Neural cell (in vitro differentiated cells): ENCODE measurements at regions not wholly inside any gene's neighbourhood (a gene's known extent, or its start where the extent isn't known, plus 50 kb on each side); places are given as distances from the start of the nearest gene placed in this dataset.

Experiments
- H2AFZ ChIP-seq: fragments of 200-600, 300-800 bp; sonication (generic), shearing (Covaris generic); 2 replicates; pipeline ENCODE4 v1.6.0; 2014; ENCODE audit warnings: low read depth, mild to moderate bottlenecking, antibody characterized with exemption, low read length, moderate library complexity
- H3F3A ChIP-seq: fragments of 200-600 bp; shearing (Covaris generic); 2 replicates; pipeline ENCODE4 v1.6.1; 2016; ENCODE audit warnings: mild to moderate bottlenecking, moderate library complexity, mixed read lengths, antibody characterized with exemption, low read length; ENCODE audit not compliant: insufficient read depth, poor library complexity, severe bottlenecking
- H3K27ac ChIP-seq: fragments of 200-600, 300-800 bp; sonication (generic), shearing (Covaris generic); 2 replicates; pipeline ENCODE4 v1.5.1; 2014; ENCODE audit warnings: mild to moderate bottlenecking, low read length, moderate library complexity
- H3K27me3 ChIP-seq: fragments of 300-800, 200-600 bp; sonication (generic), shearing (Covaris generic); 2 replicates; pipeline ENCODE4 v1.6.0; 2014; ENCODE audit warnings: mild to moderate bottlenecking, low read depth, low read length, moderate library complexity; ENCODE audit not compliant: insufficient read depth
- H3K36me3 ChIP-seq: fragments of 300-800, 200-600 bp; sonication (generic), shearing (Covaris generic); 2 replicates; pipeline ENCODE4 v1.5.1; 2014; ENCODE audit warnings: mild to moderate bottlenecking, antibody characterized with exemption, low read length, moderate library complexity; ENCODE audit not compliant: insufficient read depth
- H3K4me2 ChIP-seq: fragments of 300-800, 200-600 bp; sonication (generic), shearing (Covaris generic); 2 replicates; pipeline ENCODE4 v1.6.0; 2014; ENCODE audit warnings: mild to moderate bottlenecking, low read length
- H3K4me3 ChIP-seq: fragments of 300-800, 200-600 bp; sonication (generic), shearing (Covaris generic); 2 replicates; pipeline ENCODE4 v1.5.1; 2014; ENCODE audit warnings: mild to moderate bottlenecking, low read length, moderate library complexity
- H3K79me2 ChIP-seq: fragments of 200-600 bp; shearing (Covaris generic); replicated peaks from 2 replicates; pipeline ENCODE4 v1.6.0; 2014; ENCODE audit warnings: mild to moderate bottlenecking, low read length, moderate library complexity; ENCODE audit not compliant: insufficient read depth
- H3K9ac ChIP-seq: fragments of 300-800, 200-600 bp; sonication (generic), shearing (Covaris generic); 2 replicates; pipeline ENCODE4 v1.6.1; 2016; ENCODE audit warnings: mild to moderate bottlenecking, low read length, mixed read lengths
- H3K9me2 ChIP-seq: fragments of 200-600 bp; shearing (Covaris generic); 2 replicates; pipeline ENCODE4 v1.6.1; 2016; ENCODE audit warnings: mild to moderate bottlenecking, low read length, mixed read lengths; ENCODE audit not compliant: insufficient read depth
- H3K9me3 ChIP-seq: fragments of 200-600, 300-800 bp; sonication (generic), shearing (Covaris generic); 2 replicates; pipeline ENCODE4 v1.6.1; 2016; ENCODE audit warnings: mild to moderate bottlenecking, mixed run types, low read length, moderate library complexity, mixed read lengths
- H4K20me1 ChIP-seq: fragments of 200-600 bp; shearing (Covaris generic); 2 replicates; pipeline ENCODE4 v1.6.1; 2016; ENCODE audit warnings: mild to moderate bottlenecking, mixed run types; ENCODE audit not compliant: insufficient read depth
- EP300 ChIP-seq: fragments of 450-650 bp; conservative IDR thresholded peaks from 2 replicates; pipeline ENCODE4 v1.6.1; 2014; ENCODE audit warnings: antibody characterized with exemption, mild to moderate bottlenecking, moderate library complexity; ENCODE audit not compliant: poor library complexity, severe bottlenecking
- EZH2 ChIP-seq: fragments of 200-600, 300-800 bp; shearing (Covaris generic), sonication (generic); IDR thresholded peaks from 2 replicates; pipeline ENCODE4 v1.6.1; 2014; ENCODE audit warnings: antibody characterized with exemption, low read length, borderline replicate concordance, mild to moderate bottlenecking; ENCODE audit not compliant: insufficient read depth, poor library complexity, severe bottlenecking
- MXI1 ChIP-seq: fragments of 450-650 bp; conservative IDR thresholded peaks from 2 replicates; pipeline ENCODE4 v1.6.1; 2014; ENCODE audit warnings: antibody characterized with exemption, mild to moderate bottlenecking; ENCODE audit not compliant: poor library complexity, severe bottlenecking
- POLR2AphosphoS5 ChIP-seq: IDR thresholded peaks from 2 replicates; pipeline ENCODE4 v1.6.1; 2012
- RAD21 ChIP-seq: fragments of 450-650 bp; conservative IDR thresholded peaks from 2 replicates; pipeline ENCODE4 v1.6.1; 2014; ENCODE audit warnings: antibody characterized with exemption, mild to moderate bottlenecking, moderate library complexity
- SMC3 ChIP-seq: fragments of 450-650 bp; conservative IDR thresholded peaks from 2 replicates; pipeline ENCODE4 v1.6.1; 2014; ENCODE audit warnings: antibody characterized with exemption, mild to moderate bottlenecking, moderate library complexity; ENCODE audit not compliant: poor library complexity
- TAF1 ChIP-seq: IDR thresholded peaks from 2 replicates; pipeline ENCODE4 v1.6.1; 2012; ENCODE audit warnings: low read depth
- TF ChIP-seq, protein P1 (sequence below): fragments of 450-650 bp; IDR thresholded peaks from 2 replicates; pipeline ENCODE4 v1.5.1; 2014; ENCODE audit warnings: antibody characterized with exemption, mild to moderate bottlenecking, moderate library complexity; ENCODE audit not compliant: poor library complexity, severe bottlenecking
- TF ChIP-seq, protein P2 (sequence below): IDR thresholded peaks from 2 replicates; pipeline ENCODE4 v1.6.1; 2012; ENCODE audit warnings: borderline replicate concordance

DNA sequence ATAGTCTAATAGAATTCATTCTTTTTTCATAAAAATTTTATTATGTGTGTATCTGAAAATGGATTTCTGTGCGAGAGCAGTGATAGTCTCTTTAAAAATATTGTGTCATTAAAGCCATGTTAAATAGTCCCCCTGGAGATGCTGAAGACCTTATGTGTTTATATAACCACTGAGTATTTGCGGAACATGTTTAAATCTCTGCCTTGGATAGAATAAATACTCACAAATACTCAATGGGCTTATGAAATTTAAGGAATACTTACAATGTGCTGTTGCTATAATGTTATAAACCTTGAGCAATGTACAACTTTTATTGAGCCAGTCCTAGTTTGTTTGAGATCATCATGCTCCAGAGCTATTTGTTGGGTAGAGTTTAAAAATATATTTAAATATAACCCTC is 226.0 kb downstream of the SNAPC1 start:
- TF ChIP-seq TAF1 (no peak), EP300 (no peak), POLR2AphosphoS5 (no peak), RAD21 (no peak), EZH2 (no peak), SMC3 (no peak)
- TF ChIP-seq, protein P1, sequence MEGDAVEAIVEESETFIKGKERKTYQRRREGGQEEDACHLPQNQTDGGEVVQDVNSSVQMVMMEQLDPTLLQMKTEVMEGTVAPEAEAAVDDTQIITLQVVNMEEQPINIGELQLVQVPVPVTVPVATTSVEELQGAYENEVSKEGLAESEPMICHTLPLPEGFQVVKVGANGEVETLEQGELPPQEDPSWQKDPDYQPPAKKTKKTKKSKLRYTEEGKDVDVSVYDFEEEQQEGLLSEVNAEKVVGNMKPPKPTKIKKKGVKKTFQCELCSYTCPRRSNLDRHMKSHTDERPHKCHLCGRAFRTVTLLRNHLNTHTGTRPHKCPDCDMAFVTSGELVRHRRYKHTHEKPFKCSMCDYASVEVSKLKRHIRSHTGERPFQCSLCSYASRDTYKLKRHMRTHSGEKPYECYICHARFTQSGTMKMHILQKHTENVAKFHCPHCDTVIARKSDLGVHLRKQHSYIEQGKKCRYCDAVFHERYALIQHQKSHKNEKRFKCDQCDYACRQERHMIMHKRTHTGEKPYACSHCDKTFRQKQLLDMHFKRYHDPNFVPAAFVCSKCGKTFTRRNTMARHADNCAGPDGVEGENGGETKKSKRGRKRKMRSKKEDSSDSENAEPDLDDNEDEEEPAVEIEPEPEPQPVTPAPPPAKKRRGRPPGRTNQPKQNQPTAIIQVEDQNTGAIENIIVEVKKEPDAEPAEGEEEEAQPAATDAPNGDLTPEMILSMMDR, result no peak
- H3K4me3 ChIP-seq, result no peak overlapping the region

DNA sequence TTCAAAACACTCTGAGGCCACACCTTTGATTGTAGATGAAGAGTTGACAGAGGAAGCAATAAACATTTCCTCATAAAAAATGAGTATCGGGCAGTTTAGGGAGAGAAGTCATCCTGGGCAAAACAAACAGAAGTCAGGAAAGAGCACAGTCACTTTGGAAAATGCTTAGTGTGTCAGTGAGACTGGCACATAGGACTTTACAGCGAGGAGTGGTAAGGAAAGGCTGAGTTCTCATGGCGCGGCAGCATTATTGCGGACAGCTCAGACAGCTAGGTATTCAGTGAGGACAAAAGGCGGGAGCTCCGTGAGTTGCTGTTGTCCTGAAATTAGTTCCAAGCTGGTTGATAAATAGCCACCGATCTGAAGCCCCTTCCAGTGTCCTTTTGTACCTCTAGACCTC is 229.9 kb downstream of the SNAPC1 start:
- peaks cover 2% of the 10 kb centered on the region for H3F3A ChIP-seq
- H3K9me3 ChIP-seq, result no peaks in the 10 kb centered on the region
- no peaks in the 10 kb centered on the region for H3K79me2 ChIP-seq
- H3K9me2 ChIP-seq, result no peaks in the 10 kb centered on the region
- no peak overlapping the region for H3K27ac ChIP-seq
- H2AFZ ChIP-seq, result no peak overlapping the region
- H3K27me3 ChIP-seq, result no peaks in the 10 kb centered on the region
- H3K36me3 ChIP-seq, result no peaks in the 10 kb centered on the region
- no peak overlapping the region for H3K4me2 ChIP-seq
- TF ChIP-seq POLR2AphosphoS5 (no peak), RAD21 (no peak)
- TF ChIP-seq, protein P2, sequence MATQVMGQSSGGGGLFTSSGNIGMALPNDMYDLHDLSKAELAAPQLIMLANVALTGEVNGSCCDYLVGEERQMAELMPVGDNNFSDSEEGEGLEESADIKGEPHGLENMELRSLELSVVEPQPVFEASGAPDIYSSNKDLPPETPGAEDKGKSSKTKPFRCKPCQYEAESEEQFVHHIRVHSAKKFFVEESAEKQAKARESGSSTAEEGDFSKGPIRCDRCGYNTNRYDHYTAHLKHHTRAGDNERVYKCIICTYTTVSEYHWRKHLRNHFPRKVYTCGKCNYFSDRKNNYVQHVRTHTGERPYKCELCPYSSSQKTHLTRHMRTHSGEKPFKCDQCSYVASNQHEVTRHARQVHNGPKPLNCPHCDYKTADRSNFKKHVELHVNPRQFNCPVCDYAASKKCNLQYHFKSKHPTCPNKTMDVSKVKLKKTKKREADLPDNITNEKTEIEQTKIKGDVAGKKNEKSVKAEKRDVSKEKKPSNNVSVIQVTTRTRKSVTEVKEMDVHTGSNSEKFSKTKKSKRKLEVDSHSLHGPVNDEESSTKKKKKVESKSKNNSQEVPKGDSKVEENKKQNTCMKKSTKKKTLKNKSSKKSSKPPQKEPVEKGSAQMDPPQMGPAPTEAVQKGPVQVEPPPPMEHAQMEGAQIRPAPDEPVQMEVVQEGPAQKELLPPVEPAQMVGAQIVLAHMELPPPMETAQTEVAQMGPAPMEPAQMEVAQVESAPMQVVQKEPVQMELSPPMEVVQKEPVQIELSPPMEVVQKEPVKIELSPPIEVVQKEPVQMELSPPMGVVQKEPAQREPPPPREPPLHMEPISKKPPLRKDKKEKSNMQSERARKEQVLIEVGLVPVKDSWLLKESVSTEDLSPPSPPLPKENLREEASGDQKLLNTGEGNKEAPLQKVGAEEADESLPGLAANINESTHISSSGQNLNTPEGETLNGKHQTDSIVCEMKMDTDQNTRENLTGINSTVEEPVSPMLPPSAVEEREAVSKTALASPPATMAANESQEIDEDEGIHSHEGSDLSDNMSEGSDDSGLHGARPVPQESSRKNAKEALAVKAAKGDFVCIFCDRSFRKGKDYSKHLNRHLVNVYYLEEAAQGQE, result no peak
- no peak overlapping the region for H3K4me3 ChIP-seq
- H4K20me1 ChIP-seq, result no peaks in the 10 kb centered on the region
- H3K9ac ChIP-seq, result no peak overlapping the region

More for the DNA sequence above, 226.0 kb downstream of the SNAPC1 start:
- H2AFZ ChIP-seq, result no peak overlapping the region
- H3K4me2 ChIP-seq, result no peak overlapping the region
- H3K9ac ChIP-seq, result no peak overlapping the region
- H3K79me2 ChIP-seq, result no peaks in the 10 kb centered on the region
- H3K27ac ChIP-seq, result no peak overlapping the region
- no peaks in the 10 kb centered on the region for H4K20me1 ChIP-seq
- no peaks in the 10 kb centered on the region for H3K9me2 ChIP-seq
- H3K27me3 ChIP-seq, result no peaks in the 10 kb centered on the region
- H3F3A ChIP-seq, result no peaks in the 10 kb centered on the region
- H3K9me3 ChIP-seq, result no peaks in the 10 kb centered on the region
- H3K36me3 ChIP-seq, result no peaks in the 10 kb centered on the region

DNA sequence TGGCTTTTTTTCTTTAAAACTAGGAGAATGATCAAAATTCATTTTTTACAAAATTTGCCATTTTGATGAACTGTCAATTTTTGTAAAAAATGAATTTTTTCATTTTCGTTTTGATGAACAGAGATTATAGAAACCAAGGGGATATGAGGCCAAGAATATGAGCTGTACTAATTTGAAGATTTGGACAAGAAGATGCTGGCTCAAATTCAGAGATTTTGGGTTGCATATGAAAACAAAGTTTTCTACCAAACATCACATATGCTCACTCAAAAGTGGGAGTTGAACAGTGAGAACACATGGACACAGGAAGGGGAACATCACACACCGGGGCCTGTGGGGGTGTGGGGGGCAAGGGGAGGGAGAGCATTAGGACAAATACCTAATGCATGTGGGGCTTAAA is 230.7 kb downstream of the SNAPC1 start:
- Histone ChIP-seq H3K36me3 (no peaks in the 10 kb centered on the region), H3F3A (peaks cover 2% of the 10 kb centered on the region), H4K20me1 (no peaks in the 10 kb centered on the region), H3K4me3 (no peak overlapping the region), H2AFZ (no peak overlapping the region), H3K9me2 (no peaks in the 10 kb centered on the region), H3K9me3 (no peaks in the 10 kb centered on the region), H3K4me2 (no peak overlapping the region), H3K27ac (no peak overlapping the region), H3K9ac (no peak overlapping the region), H3K79me2 (no peaks in the 10 kb centered on the region), H3K27me3 (no peaks in the 10 kb centered on the region)
- TF ChIP-seq MXI1 (no peak), TAF1 (no peak), EZH2 (no peak), POLR2AphosphoS5 (no peak), EP300 (no peak), SMC3 (no peak), RAD21 (no peak)
- TF ChIP-seq, protein P1, result no peak
- TF ChIP-seq, protein P2, result no peak
